ENCODE measurements at regions not wholly inside any gene's neighbourhood (a gene's known extent, or its start where the extent isn't known, plus 50 kb on each side); places are given as distances from the start of the nearest gene placed in this dataset.

- no peak for TF ChIP-seq CTCF (IDR thresholded peaks at IDR 0.05)
- TF ChIP-seq POLR2A (IDR thresholded peaks at IDR 0.05), result no peak
- TF ChIP-seq POLR2AphosphoS5 (IDR thresholded peaks at IDR 0.05), result no peak
Observed at GRCh38 chr2:134119117-134119712, 134.7 kb upstream of the MGAT5 start.
